ENCODE measurements at regions not wholly inside any gene's neighbourhood (a gene's known extent, or its start where the extent isn't known, plus 50 kb on each side); places are given as distances from the start of the nearest gene placed in this dataset.

DNA sequence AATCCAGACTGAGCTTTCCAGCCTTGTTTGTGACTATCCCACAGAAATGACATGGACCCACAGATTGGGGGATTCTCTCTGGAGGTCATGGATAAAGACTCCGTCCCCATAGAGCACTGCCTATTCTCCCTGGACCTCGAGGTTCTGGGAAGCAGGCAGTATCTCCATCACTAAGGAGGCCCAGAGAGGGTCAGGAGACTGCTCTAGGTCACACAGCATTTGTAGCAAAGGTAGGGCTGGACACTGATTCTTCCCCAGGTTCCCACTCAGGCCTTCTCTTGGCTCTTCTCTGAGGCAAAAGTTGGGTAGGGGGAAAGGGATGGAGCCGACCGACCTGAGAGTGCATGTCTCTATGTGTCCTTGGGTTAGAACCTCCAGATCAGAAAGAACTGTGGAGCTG is 80.9 kb downstream of the PTPRS start:
- TF ChIP-seq, protein P1, sequence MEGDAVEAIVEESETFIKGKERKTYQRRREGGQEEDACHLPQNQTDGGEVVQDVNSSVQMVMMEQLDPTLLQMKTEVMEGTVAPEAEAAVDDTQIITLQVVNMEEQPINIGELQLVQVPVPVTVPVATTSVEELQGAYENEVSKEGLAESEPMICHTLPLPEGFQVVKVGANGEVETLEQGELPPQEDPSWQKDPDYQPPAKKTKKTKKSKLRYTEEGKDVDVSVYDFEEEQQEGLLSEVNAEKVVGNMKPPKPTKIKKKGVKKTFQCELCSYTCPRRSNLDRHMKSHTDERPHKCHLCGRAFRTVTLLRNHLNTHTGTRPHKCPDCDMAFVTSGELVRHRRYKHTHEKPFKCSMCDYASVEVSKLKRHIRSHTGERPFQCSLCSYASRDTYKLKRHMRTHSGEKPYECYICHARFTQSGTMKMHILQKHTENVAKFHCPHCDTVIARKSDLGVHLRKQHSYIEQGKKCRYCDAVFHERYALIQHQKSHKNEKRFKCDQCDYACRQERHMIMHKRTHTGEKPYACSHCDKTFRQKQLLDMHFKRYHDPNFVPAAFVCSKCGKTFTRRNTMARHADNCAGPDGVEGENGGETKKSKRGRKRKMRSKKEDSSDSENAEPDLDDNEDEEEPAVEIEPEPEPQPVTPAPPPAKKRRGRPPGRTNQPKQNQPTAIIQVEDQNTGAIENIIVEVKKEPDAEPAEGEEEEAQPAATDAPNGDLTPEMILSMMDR (conservative IDR thresholded peaks at IDR 0.05): no peak
- TF ChIP-seq ZFX (IDR thresholded peaks at IDR 0.05): no peak

All from C4-2B (cell line).